ENCODE measurements at regions not wholly inside any gene's neighbourhood (a gene's known extent, or its start where the extent isn't known, plus 50 kb on each side); places are given as distances from the start of the nearest gene placed in this dataset.
A peak's percentile ranks its signal among the peaks of the same experiment; 100 is the strongest.

DNA sequence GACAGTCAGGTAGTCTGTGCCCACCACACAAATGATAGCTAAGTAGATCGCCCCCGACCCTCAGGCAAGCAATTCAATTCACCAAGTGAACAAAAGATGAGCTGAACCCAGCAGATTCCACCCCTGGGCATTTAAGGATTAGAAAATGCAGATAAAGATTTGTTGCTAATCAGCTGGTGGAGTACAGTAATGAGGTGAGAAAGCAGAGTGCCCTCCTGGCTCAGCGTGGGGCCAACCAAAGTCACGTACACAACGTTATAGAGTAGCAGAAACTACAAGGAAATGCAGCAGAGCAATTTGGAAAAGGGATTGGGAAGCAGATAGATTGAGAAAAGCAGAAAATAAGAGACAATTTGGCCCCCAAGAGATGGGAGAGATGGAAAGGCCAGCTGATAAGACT is 91.2 kb downstream of the SOX9 start:
- no peak for DNase-seq

GRCh38 chr17:72215490-72215889 is 94.7 kb downstream of the SOX9 start:
- DNase-seq: no peak

DNA sequence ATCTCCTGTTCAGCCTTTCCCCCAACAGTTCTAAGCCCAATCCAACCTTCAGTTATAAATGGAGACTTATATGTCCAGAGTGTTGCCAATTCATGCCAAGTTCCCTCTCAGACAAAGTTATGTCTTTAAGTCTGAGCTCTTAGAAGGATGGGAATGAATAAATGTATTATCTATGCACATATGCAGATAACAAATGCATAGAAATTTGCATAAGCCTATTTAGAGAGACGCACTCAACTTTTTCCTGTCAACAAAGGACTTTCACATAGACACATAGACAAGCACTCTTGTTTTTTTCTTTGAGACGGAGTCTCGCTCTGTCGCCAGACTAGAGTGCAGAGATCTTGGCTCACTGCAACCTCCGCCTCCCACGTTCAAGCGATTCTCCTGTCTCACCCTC is 95.1 kb downstream of the SOX9 start:
- no peak for DNase-seq

DNA sequence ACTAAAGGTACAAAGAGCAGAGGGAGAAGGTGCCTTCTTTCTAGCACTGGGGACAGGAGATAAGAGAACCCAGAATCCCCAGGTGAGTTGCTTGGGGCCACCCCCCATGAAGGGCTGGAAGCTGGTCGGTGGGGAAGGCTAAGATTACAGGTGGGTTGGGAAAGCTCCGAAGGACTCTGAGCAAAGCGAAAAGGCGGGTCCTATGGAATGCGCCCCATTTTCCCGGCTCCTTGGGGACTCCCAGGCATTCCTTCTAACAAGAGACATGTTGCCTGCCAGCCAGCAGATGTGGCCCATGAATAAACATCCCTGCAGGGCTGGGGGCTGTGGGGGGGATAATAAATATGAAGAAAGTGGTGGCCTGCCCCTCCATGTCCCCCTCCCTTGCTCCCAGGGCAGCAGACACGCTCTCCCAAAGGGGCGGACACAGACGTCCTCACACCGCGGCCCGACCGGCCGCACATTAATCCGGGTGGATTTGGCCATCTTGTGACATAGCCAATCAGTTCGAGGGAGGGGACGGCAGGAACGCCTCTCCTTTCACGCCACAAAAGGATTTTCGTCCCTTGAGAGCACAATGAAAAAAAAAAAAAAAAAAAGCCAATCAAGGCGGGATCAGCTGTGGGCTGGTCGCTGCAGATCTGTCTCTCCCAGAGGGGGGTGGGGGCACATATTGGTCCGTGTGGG is 98.5 kb downstream of the SOX9 start:
- no peak for DNase-seq

DNA sequence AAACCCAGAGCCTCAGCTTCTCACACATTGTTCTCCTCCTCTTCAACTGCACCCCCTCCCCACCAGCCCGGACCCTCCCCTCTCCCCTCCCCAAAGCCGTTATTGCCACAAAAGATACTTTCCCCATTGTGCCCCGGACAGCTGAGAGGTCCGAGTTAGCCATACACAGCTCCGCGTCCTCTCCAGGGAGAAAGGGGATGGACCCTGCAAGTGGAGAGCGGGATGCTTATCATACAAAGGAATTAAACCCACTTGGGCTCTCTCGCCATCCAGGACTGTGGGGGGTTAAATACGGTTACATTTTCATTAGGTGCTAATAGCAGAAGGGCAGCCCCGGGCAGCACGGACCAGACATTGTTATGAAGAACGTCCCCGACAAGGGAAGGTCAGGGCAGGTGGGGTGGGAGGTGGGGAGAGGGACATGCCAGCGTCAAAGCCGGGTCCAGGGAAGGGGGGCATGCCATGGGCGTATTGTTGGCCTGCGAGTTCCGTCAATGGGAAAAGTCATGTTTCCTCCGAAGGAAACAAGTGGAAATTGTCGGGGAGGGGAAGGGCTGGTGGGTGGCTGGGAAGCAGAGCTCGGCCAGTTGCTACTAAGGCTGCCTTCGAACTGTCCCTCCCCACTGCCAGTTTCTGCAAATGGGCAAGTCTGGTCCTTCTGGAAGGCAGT is 99.1 kb downstream of the SOX9 start:
- no peak for DNase-seq

GRCh38 chr17:72222661-72223380 is 102.0 kb downstream of the SOX9 start:
- DNase-seq: no peak

DNA sequence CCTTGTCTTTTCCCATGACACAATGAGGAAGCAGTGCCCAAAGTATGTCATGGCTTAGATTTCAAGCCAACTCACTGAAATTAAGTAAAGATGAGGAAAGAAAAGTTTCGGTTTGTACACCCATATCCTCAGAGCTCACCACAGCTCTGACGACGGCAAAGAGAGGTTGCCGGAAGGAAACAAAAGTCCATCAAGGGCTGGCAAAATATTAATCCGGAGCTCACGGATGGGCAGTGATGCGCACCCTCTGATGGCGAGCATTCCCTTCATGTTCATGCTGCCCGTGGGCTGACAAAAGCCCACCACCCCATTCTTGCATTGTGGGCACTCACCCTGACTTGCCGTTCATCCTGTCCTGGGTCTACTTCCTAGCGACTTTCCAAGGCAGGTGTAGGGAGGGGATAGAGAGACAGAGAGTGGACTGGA is 103.1 kb downstream of the SOX9 start:
- DNase-seq: no peak

GRCh38 chr17:72226322-72226721 is 105.5 kb downstream of the SOX9 start:
- no peak for DNase-seq

DNA sequence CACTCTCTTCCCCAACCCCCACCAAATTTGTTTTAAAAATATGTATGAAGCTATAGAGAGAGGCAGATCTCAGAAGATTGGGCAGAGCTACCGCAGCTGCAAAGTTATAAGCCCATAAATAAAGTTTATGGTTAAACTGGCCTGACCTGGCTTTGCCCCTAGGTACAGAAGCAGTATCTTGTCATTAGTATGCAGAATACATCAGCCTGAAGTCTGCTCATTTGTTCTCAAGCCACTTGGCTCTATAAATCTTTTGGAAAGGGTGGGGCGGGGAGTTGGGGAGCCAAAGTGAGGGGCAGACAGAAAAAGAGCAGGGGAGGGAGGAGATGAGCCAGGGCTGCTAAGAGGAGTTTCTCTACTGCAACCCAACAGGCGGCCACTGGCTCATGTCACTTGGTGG is 113.2 kb downstream of the SOX9 start:
- DNase-seq: no peak

DNA sequence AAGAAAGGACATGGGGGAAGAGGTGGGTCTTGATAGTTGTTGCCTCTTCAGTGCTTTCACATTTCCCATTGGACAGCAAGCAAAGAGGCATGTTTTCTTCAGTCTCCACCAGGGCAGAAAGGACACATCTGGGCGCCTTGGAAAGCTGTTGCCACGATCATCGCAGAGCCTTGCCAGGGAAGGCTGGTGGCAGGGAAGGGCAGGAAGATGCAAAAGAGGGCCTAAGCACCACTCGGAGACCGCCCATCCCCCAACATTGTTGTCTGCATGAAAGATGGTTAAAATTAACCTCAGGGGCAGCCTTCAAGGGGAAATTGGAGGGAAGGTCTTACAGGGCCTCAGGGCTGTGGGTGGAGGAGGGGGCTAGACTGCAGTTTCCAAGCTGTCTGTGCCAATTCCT is 114.2 kb downstream of the SOX9 start:
- DNase-seq: no peak

DNA sequence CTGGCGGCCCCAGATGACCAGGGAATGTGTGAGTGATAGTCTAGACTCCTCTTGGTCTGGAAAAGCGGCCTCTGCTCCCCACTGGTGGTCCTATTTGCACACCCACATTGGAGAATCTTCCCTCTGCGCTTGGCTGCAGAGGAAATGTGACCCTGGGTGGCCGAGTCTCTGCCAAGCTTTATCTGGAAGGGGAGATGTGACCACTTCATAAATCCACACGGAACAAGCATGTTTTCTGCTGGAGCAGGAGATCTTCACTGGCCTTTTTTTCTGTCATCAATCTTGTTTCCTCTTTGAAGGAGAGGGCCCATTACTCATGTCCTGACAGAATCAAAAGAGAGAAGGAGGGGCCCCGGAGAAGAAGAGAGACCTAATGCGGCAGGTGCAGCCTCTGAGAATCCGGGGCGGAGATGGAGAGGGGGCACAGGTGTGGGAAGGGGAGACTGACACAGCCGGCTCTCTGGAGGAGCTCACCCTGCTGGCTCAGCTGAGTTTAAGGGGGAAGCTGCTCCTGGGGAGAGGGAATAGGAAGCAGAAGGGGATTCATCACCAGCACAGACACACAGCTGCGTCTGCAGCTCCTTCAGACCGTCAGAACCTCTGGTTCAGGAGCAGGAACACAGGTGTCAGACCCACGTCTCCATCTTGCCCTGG is 116.3 kb downstream of the SOX9 start:
- DNase-seq: no peak

DNA sequence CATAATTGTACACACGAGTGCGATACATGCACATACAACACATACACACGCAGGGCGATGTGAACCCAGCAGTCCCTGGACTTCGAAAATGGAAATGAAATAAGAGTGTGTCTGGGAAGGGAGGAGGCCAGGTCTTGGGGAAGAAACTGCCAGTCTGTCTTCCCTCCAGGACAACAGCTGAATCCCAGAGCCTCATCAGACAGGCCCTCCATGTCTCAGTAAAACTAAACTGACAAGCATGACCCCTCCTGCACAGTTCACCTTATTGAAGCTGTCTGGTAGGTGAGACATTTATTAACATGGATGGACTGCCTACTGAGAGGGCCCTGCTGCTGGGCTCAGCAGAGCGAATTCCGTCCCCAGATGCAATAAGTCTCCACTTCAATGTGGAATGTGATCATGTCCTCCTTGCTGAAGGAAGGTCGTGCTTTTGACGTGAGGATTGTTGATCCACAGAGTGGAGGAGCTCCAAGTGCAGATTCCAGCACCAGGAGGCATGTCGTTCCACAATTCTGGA is 117.4 kb downstream of the SOX9 start:
- no peak for DNase-seq

- no peak for DNase-seq
Observed at GRCh38 chr17:72239548-72239947, 118.7 kb downstream of the SOX9 start.

DNA sequence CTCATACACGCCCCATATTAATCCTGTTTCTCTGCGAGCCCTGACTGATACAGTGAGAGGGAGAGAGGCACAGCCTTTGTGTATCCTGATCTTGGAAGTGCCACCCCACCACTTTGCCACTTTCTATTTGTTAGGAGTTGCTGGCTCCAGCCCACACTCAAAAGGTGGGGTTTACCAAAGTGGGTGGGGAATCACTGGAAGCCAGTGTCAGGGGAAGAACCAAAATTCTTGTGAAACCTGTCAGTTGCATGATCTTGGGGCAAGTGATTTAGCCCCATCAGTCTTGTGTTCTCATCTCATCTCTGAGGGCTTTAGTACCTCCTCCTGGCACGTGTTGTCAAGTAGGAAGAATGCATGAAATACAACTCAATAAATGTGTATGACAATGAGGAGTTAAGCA is 119.5 kb downstream of the SOX9 start:
- DNase-seq: no peak

DNA sequence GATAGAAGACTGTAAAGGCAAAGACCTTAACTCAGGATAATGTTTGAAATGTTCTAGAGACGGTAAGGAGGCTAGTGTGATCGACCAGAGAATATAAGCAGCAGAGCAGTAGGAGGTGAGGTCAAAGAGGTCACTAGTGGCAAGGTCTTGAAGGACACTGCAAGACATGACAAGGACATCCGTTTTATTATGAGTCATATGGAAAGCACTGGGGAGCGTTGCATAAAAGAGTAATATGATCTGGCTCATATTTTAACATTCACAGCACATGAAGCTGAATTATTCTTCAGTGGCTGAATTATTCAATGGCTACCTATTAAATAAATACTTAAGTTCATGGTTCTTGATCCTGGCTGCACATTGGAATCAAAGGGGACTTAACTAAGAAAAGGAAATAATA is 123.7 kb downstream of the SOX9 start:
- DNase-seq: no peak

- no peak for DNase-seq
Observed at GRCh38 chr17:72244956-72245355, 124.1 kb downstream of the SOX9 start.

GRCh38 chr17:72249441-72249840 is 128.6 kb downstream of the SOX9 start:
- no peak for DNase-seq

DNA sequence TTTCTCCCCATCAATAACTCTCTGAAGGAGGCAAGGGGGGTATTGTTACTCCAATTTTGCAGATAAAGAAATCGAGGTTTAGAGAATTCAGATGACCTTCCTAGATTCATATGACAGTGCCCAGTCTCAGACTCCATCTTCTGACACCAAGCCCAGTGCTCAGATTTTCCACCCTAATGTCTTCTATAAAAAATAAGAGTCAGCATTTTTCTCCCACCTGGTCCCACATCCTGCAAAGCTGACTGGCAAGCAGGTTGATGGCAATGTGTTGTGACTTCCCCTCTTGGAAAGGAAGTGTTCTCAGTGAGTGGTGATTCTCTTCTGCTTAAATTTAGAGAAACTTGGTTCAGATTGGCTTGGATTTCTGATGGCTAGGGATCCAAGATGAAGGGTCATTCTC is 129.4 kb downstream of the SOX9 start:
- DNase-seq: no peak

DNA sequence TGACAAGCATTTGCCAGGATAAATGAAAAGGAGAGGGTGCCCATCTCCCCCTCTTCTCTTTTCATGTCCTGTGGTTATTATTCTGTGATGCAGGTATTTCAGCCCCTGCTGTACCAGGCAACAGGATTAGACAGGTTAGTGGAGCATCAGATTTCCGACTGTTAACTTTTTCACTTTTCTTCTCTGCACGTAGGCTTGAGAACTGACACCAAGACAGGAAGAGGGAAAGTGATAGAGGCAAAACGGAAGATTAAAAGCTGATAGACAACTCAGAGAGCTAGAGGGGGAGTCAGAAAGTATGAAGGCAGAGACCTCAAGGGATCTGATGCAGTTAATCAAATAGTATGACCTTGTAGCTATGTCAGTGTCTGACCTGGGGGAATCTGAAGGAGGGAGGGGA is 132.8 kb downstream of the SOX9 start:
- DNase-seq: no peak

DNA sequence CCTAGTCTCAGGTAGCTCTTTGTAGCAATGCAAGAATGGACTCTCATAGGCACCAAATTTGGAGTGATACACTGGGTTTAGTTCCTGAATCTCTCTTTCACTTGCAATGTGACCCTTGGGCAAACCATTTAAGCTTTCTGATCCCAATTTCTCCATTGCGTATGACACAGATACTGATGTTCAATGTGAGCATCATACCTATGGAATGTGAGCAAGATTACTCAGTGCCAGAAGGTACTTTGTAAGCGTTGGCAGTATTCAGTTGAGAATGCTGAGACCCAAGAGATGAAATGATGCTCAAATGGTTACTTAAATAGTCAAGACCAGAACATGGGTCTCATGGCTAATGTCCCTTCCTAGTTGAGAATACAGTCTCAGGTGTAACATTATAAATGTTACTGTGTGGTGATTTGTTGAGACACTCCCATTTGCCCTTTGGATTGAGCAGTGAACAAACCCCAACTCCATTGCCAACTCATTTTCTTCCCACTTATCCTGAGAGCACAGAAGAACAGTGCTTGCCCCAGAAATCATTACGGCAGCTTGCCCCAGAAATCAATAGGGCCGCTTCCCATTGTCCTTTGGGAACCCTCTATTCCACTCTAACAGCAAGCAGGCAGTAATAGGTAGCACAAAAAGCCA is 134.1 kb downstream of the SOX9 start:
- no peak for DNase-seq

DNA sequence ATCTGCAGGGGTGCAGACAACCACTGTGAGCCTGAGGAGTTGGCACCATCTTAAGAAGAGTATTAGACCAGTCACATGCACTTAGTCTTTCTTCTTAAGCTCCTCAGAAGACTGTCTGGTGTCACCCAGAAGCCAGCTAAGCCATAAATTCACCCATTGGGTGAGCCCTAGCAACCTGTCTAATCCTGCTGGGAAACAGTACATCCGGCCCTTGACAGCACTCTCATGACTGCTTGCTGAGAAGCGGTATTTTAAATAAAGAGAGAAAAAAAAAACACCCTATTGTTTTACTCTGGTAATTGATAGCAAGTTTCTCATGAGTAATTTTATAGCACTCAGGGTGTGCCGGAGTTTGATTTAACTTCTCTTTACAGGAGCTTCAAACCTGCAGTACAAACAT is 134.7 kb downstream of the SOX9 start:
- no peak for DNase-seq

DNA sequence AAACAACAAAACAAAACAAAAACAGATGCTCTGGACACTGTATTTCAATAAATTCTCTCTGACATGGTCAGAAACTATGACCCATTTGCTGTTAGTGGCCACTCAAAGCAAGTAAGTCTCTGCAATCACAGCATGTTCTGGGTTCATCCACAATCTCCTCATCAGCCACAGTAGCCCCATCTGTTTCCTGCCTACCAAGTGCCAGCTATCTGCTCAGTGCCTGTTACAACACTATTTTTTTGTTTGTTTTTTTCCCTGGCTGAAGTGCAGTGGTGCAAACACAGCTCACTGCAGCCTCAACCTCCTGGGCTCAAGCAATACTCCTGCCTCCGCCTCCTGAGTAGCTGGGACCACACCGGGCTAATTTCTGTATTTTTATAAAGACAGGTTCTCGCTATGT is 137.9 kb downstream of the SOX9 start:
- peak; percentile 30 for DNase-seq

DNA sequence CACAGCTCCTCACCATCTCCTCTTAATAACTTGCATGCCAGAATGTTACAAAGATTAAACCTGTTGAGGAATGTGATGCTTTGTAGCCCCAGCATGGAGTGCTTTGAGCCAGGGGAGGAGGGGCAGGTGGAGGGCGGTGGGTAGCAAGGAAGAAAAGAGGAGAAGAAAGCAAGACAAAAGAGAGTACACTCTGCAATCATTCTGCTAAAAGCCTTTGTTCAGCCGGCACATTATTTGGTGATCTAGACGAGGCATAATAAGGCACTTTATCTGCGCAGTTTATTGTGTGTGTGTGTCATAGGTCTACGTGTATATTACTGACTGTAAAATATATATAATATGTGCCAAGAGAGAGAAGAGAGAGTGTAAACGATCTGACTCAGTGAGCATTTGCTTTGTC is 139.1 kb downstream of the SOX9 start:
- no peak for DNase-seq
